H9 (cell line): ENCODE measurements at regions not wholly inside any gene's neighbourhood (a gene's known extent, or its start where the extent isn't known, plus 50 kb on each side); places are given as distances from the start of the nearest gene placed in this dataset.
A peak's percentile ranks its signal among the peaks of the same experiment; 100 is the strongest.

ENCODE experiments used
- DNase-seq: peaks from one replicate; pipeline ENCODE4 v3.0.0-alpha.2; 2017
- H2AFZ ChIP-seq: one replicate; pipeline ENCODE4 v1.6.1; 2013; ENCODE audit warnings: mild to moderate bottlenecking, low read length, control low read depth, moderate library complexity
- H2AK5ac ChIP-seq: 2 replicates; pipeline ENCODE4 v1.6.1; 2013; ENCODE audit warnings: low read length, control low read depth, mixed read lengths; ENCODE audit not compliant: insufficient read length
- H2BK120ac ChIP-seq: one replicate; pipeline ENCODE4 v1.6.1; 2013; ENCODE audit warnings: low read depth, mild to moderate bottlenecking, low read length, control low read depth, inconsistent platforms; ENCODE audit not compliant: poor library complexity, severe bottlenecking
- H2BK12ac ChIP-seq: 2 replicates; pipeline ENCODE4 v1.6.1; 2013; ENCODE audit warnings: low read length, control low read depth, mixed read lengths, low read depth; ENCODE audit not compliant: insufficient read length
- H2BK15ac ChIP-seq: 2 replicates; pipeline ENCODE4 v1.6.1; 2013; ENCODE audit warnings: low read depth, low read length, control low read depth
- H2BK20ac ChIP-seq: one replicate; pipeline ENCODE4 v1.6.1; 2013; ENCODE audit warnings: low read depth, mild to moderate bottlenecking, low read length, control low read depth, inconsistent platforms; ENCODE audit not compliant: poor library complexity, severe bottlenecking
- H2BK5ac ChIP-seq: 2 replicates; pipeline ENCODE4 v1.6.1; 2013; ENCODE audit warnings: low read length, control low read depth, mixed read lengths; ENCODE audit not compliant: insufficient read length
- H3K14ac ChIP-seq: 2 replicates; pipeline ENCODE4 v1.6.1; 2013; ENCODE audit warnings: low read length, control low read depth; ENCODE audit not compliant: insufficient read depth
- H3K18ac ChIP-seq: 2 replicates; pipeline ENCODE4 v1.6.1; 2013; ENCODE audit warnings: low read depth, mild to moderate bottlenecking, mixed read lengths, low read length, control low read depth; ENCODE audit not compliant: insufficient read length
- H3K23ac ChIP-seq: 2 replicates; pipeline ENCODE4 v1.6.1; 2013; ENCODE audit warnings: low read length, control low read depth, mixed read lengths, low read depth; ENCODE audit not compliant: insufficient read length
- H3K23me2 ChIP-seq: 2 replicates; pipeline ENCODE4 v1.6.1; 2013; ENCODE audit warnings: low read depth, mild to moderate bottlenecking, mixed read lengths, low read length, control low read depth; ENCODE audit not compliant: insufficient read length, poor library complexity, severe bottlenecking
- H3K27ac ChIP-seq: 2 replicates; pipeline ENCODE4 v1.5.1; 2013; ENCODE audit warnings: low read length, control low read depth, mixed read lengths, low read depth; ENCODE audit not compliant: insufficient read length
- H3K27me3 ChIP-seq: 2 replicates; pipeline ENCODE4 v1.6.1; 2013; ENCODE audit warnings: low read length, control low read depth, inconsistent platforms; ENCODE audit not compliant: insufficient read depth
- H3K4ac ChIP-seq: 2 replicates; pipeline ENCODE4 v1.6.1; 2013; ENCODE audit warnings: low read depth, mild to moderate bottlenecking, control low read depth, inconsistent platforms, low read length, moderate library complexity
- H3K4me1 ChIP-seq: 2 replicates; pipeline ENCODE4 v1.6.1; 2013; ENCODE audit warnings: low read length, control low read depth, inconsistent platforms; ENCODE audit not compliant: insufficient read depth
- H3K4me2 ChIP-seq: 2 replicates; pipeline ENCODE4 v1.6.1; 2013; ENCODE audit warnings: low read length, control low read depth, mixed read lengths; ENCODE audit not compliant: insufficient read length, insufficient read depth
- H3K56ac ChIP-seq: 2 replicates; pipeline ENCODE4 v1.6.1; 2013; ENCODE audit warnings: low read depth, mild to moderate bottlenecking, mixed read lengths, low read length, control low read depth; ENCODE audit not compliant: insufficient read length
- H3K79me1 ChIP-seq: 2 replicates; pipeline ENCODE4 v1.6.1; 2013; ENCODE audit warnings: low read depth, mild to moderate bottlenecking, moderate library complexity, low read length, control low read depth, inconsistent platforms; ENCODE audit not compliant: insufficient read depth, poor library complexity, severe bottlenecking
- H3K79me2 ChIP-seq: 2 replicates; pipeline ENCODE4 v1.6.1; 2013; ENCODE audit warnings: low read length, control low read depth, inconsistent platforms; ENCODE audit not compliant: insufficient read depth
- H3K9ac ChIP-seq: 2 replicates; pipeline ENCODE4 v1.6.1; 2013; ENCODE audit warnings: low read length, control low read depth, mixed read lengths; ENCODE audit not compliant: insufficient read length; ENCODE audit errors: extremely low read depth
- H3K9me3 ChIP-seq: one replicate; pipeline ENCODE4 v1.6.1; 2013; ENCODE audit warnings: low read depth, low read length, inconsistent platforms; ENCODE audit not compliant: control insufficient read depth
- H3T11ph ChIP-seq: one replicate; pipeline ENCODE4 v1.6.1; 2013; ENCODE audit warnings: mild to moderate bottlenecking, low read length, control low read depth, inconsistent platforms
- H4K20me1 ChIP-seq: one replicate; pipeline ENCODE4 v1.6.1; 2013; ENCODE audit not compliant: control insufficient read depth, insufficient read length, insufficient read depth
- H4K5ac ChIP-seq: 2 replicates; pipeline ENCODE4 v1.6.1; 2013; ENCODE audit warnings: low read depth, mild to moderate bottlenecking, mixed read lengths, low read length, control low read depth; ENCODE audit not compliant: insufficient read length
- H4K8ac ChIP-seq: replicated peaks from 2 replicates; pipeline ENCODE4 v1.6.1; 2013; ENCODE audit warnings: low read length, control low read depth, mixed read lengths, low read depth; ENCODE audit not compliant: insufficient read length
- H4K91ac ChIP-seq: 2 replicates; pipeline ENCODE4 v1.6.1; 2013; ENCODE audit warnings: low read depth, mild to moderate bottlenecking, moderate library complexity, mixed read lengths, low read length, control low read depth; ENCODE audit not compliant: insufficient read length
- H3K27ac Mint-ChIP-seq, 3 experiments: 2 replicates in 2 of 3; 3 replicates in 1 of 3; pipeline ENCODE4 v1.8.0; 2020 to 2021; ENCODE audit warnings: mixed read lengths in 3 of 3, mild to moderate bottlenecking in 1 of 3, moderate library complexity in 1 of 3
- H3K27me3 Mint-ChIP-seq: 2 replicates; pipeline ENCODE4 v1.8.0; 2021; ENCODE audit warnings: low read depth, mild to moderate bottlenecking, moderate library complexity, mixed read lengths
- H3K36me3 Mint-ChIP-seq, 3 experiments: 2 replicates in 2 of 3; 3 replicates in 1 of 3; pipeline ENCODE4 v1.8.0; 2020 to 2021; ENCODE audit warnings: low read depth in 3 of 3, mixed read lengths in 3 of 3; ENCODE audit not compliant: insufficient read depth in 1 of 3
- H3K4me1 Mint-ChIP-seq, 2 experiments: 2 replicates each; pipeline ENCODE4 v1.8.0; 2020; ENCODE audit warnings: mixed read lengths in 2 of 2
- H3K4me3 Mint-ChIP-seq, 2 experiments: 2 replicates in 1 of 2; 3 replicates in 1 of 2; pipeline ENCODE4 v1.8.0; 2020 to 2021; ENCODE audit warnings: mild to moderate bottlenecking in 2 of 2, mixed read lengths in 2 of 2, moderate library complexity in 1 of 2
- H3K9me3 Mint-ChIP-seq, 2 experiments: 2 replicates in 1 of 2; 3 replicates in 1 of 2; pipeline ENCODE4 v1.8.0; 2020; ENCODE audit warnings: mild to moderate bottlenecking in 2 of 2, mixed read lengths in 2 of 2, moderate library complexity in 1 of 2
- CTCF ChIP-seq: fragments of 200-600 bp; sonication (generic); conservative IDR thresholded peaks from 3 replicates; pipeline ENCODE4 v1.8.0; 2021; ENCODE audit warnings: antibody characterized with exemption, mild to moderate bottlenecking

- Histone ChIP-seq H3K9ac (no peak overlapping the region), H4K20me1 (no peaks in the 10 kb centered on the region), H2BK12ac (no peak overlapping the region), H3K14ac (no peak overlapping the region), H2AK5ac (no peak overlapping the region), H2BK15ac (no peak overlapping the region), H3K79me2 (no peaks in the 10 kb centered on the region), H2BK5ac (no peak overlapping the region), H3K18ac (no peak overlapping the region), H3K79me1 (no peaks in the 10 kb centered on the region), H3K4me2 (no peak overlapping the region), H3K56ac (no peak overlapping the region), H3K4ac (no peak overlapping the region), H4K91ac (no peak overlapping the region), H2BK20ac (no peak overlapping the region), H4K8ac (no peak overlapping the region), H2BK120ac (no peak overlapping the region), H3K4me1 (no peaks in the 10 kb centered on the region), H3K27me3 (no peaks in the 10 kb centered on the region), H3K27ac (no peak overlapping the region), H3K23me2 (no peaks in the 10 kb centered on the region), H3K9me3 (no peaks in the 10 kb centered on the region), H3T11ph (no peak overlapping the region), H2AFZ (no peak overlapping the region), H3K23ac (no peak overlapping the region), H4K5ac (no peak overlapping the region)
- peak; percentile 47 for DNase-seq
- Mint-ChIP-seq H3K4me3 (no peak overlapping the region), H3K27me3 (peaks cover 2% of the 10 kb centered on the region; the same call in 1 of the 2 replicates), H3K9me3 (peaks cover 10 to 23% of the 10 kb centered on the region in 2 experiments), H3K27ac (peak overlapping the region in 1 of 3 experiments; percentile 27; a peak in 2 of 7 replicates), H3K36me3 (peaks cover 1 to 15% (median 7%) of the 10 kb centered on the region in 3 experiments; a peak in 6 of 7 replicates), H3K4me1 (peaks cover 16% of the 10 kb centered on the region in 2 experiments)
- TF ChIP-seq CTCF = no peak
Observed at GRCh38 chr3:117035745-117036144, 326.2 kb downstream of the TUSC7 start.
